ENCODE measurements at regions not wholly inside any gene's neighbourhood (a gene's known extent, or its start where the extent isn't known, plus 50 kb on each side); places are given as distances from the start of the nearest gene placed in this dataset.
"Not testable (repeated sequence)": the region's sequence is repeated elsewhere in the genome, so short reads cannot be mapped to it uniquely, and the experiment has no call there.

DNA sequence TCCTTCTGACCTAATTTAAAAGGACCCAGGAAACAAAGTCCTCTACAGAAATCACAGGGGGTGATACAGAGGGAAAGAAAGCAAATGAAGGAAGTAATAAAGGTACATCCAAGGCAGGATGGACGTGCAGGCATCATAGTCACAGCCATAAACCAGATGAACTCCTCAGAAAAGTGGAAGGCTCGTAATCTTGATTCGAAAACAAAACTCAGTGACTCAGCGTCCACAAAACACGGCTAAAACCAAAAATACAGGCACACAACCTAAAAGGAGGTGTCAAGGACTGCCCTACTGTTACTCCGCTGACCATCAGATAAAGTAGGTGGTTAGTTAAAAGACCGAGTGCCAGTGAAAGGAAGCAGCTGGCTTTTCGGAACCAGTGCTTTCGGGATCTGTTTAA is 81.5 kb downstream of the TRIM69 start:
- DNase-seq, result not testable (repeated sequence)

DNA sequence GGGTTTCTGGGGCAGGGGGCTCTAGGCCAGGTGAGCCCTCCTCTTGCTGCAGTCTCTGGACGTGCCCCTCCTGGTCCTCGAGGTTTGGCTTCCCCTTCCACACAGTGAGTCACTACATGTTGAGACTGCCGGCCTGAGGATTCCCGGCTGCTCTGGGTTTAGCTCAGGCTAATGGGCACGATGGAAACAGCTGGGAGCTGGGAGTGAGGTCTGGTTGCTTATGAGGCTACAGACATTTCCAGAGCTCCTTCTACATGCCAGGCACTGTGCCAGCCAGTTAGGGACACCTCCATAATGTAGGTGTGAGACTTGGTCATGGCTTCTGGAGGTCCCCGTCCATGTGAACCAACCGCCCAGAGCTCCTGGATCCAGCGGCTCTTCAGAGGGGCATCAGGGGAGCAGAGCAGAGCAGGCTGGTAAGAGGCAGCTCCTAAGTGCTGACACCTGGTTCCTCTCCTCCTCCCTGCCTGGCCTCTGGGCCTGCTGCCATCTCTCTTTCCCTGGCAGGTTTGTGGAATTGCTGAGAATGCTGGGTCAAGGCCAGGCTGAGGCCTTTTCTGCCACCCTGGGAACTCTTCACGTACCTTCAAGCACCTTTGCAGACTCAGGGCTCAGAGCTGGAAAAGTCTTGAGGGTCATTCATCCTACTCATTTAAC is 83.1 kb downstream of the TRIM69 start:
- not testable (repeated sequence) for DNase-seq

DNA sequence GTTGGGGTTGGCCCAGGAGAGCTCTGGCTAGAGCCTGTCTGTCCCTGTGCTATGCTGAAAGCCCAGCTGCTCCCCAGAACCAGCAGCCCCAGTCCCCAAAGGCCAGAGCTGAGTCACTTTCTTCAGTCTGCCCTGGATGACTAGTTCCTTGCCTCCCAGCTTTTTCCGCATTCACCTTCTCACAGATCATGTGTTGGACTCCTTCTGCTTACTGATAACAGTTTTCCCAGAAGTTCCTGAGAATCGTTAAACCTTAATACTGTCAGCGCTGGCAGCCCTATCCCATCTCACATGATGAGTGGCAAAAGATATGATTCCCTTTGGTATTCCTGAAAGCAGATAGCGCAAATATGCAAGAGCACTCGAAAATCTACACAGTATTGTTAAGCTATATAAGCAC is 84.2 kb downstream of the TRIM69 start:
- DNase-seq, result not testable (repeated sequence)

DNA sequence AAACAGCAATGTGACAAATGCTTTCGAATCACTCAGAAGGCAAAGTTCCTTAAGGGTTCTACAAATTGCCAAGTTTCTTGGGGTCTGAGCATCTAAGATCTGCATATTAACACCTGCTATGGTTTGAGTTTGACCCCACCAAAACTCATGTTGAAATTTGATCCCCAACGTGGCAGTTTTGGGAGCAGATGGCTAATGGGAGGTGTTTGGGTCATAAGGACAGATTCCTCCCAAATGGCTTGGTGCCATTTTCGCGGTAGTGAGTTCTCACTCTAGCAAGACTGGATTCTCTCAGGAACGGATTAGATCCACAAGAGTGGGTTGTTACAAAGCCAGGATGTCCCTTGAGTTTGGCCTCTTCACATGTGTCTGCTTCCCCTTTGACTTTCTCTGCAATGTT is 84.6 kb downstream of the TRIM69 start:
- not testable (repeated sequence) for DNase-seq

DNA sequence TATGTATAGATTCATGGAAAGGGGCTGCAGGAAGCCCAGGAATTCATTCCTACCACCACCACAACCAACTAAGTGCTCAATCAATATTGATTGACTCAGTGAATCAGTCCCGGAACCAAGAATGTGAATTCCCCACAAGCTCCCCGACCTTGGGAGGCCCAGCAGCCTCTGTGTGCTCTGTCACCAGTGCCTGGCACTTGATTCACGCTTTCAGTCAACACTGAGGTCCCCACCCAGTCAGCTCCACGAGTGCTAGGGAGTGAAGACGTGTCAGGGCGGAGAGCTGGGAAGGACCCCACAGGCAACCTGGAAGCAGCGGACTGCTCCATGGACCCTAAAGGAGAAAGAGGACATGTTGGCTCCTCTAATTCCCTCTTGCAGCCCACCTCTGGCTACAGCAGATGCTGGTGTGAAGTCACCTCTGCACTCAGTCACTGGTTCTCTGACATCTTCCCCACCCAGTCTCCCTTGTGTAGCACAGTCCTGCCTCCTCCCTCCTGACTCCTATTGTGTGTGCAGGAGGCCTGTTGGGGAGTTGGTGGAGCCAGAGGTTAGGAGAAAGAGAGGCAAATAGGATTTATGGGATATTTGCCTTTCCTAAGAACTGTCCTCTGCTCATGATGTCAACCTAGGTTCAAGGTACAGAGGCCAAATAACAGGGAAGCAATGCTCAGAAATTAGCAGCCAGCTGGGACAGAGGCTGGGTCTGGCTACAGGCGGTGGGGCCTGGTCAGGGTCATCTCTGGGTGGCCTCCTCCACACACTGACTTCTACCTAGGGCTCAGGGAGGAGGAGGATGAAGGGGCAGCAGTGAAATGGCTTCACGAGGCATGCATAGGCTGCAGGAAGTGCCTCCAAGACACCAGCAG is 88.2 kb downstream of the TRIM69 start:
- DNase-seq, result not testable (repeated sequence)

DNA sequence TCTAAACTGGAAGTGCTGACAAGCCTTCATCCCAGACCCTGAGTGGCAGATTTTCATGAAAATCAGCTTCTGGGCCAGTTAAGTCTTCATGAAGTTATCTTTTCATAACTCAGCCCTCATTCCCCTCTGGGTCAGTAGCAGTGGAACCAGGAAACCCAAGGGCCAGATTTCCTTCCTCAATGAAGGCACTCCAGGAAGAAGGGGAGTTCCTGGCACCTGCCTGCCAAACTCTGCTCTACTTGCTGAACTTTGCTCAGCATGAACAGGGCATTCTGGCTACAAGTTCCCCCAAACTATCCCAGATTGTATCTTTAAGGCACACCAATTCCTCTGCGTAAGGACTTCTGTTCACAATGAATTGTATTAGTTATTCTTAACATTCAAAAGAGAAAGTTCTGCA is 90.3 kb downstream of the TRIM69 start:
- not testable (repeated sequence) for DNase-seq

DNA sequence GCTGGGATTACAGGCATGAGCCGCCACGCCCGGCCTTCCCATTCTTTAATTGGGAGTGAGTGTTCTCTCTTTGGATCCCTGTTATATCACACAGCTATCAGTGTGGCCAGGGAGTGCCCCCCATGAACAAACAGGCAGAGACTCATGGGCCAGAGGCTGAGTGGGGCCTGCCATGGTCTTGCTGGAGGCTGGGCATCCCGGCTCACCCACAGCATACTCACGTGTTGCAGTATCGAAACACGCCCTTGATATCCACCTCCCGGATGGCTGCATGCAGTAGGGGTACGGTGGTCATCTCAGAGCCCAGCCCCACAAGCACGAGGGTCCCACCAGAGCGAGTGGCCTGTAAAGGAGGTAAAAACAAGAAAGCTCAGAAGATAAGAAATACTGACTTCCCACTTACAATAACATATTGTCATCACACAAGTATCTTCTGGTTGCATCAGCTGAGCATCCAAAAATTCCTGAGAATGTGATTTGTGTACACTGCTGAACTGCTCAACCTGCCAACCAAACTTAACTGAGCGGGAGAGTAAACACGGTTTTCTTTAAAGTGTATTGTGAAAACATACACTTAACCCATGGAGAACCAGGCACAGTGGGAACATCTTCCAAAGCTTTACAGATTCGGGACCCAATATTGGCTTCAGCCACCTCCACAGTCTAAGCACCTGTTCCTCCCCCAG is 92.0 kb downstream of the TRIM69 start:
- not testable (repeated sequence) for DNase-seq

DNA sequence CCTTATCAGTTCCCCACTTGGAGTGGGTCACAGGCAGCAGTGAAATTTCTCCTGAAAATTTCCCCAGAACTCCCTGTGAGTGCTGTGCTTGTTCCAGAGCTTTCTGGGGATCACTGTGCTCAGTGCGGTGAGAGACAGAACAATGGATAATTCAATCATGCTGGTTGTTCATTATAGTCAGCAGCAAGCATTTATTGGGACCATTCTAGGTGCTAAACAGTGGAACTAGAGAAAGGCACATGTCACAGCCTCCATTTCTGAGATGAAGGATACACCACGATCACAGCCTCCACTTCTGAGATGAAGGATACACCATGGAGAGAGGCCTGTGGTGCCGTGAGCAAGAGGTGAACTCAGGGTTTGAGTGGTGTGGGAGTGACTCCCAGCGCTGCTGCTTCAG is 92.8 kb downstream of the TRIM69 start:
- not testable (repeated sequence) for DNase-seq

DNA sequence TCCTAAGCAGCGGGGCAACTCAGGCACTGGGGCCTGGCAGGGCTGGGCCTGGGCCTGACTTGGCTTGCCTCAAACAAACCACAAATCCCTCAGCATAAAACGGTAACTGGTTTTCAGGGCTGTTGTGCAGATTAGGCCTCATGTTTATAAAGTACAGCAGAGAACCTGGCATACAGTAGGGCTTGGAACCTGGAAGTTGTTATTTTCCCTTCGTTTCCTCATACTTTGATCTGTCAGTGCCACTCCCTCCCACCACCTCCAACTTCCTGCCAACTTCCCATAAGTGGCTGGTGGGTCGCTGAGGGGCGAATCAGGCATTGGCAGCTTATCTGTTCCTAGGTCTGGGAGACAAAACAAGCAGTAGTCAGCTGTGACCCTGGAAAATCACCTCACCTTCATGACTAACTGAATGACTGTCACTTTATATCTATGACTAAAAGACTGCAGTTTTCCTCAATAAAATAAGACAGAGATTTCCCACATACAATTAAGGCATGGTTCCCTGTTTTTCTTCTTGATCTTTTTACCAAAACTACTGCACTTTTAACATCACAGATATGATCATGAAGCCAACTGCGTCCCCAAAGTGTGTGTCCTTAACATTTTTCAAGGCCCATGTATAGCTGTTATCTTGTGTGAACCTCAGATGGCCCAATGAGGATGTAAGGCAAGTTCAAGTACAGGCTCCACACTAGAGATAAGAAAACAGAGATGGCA is 94.5 kb downstream of the TRIM69 start:
- not testable (repeated sequence) for DNase-seq

DNA sequence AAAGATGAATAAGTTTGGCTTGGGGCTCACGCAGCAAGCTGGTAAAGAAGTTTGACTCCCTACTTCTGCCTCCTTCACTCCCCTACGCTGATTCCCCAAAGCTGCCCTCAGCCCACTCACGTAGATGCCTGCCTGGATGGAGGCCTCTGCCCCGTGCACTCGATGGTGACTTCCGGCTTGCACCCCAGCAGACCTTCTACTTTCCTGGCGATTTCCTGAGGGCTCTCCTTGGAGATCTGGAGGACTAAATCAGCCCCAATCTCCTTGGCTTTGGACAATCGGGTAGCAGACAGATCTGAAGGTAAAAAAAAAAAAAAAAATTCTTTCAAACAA is 95.0 kb downstream of the TRIM69 start:
- DNase-seq, result not testable (repeated sequence)

DNA sequence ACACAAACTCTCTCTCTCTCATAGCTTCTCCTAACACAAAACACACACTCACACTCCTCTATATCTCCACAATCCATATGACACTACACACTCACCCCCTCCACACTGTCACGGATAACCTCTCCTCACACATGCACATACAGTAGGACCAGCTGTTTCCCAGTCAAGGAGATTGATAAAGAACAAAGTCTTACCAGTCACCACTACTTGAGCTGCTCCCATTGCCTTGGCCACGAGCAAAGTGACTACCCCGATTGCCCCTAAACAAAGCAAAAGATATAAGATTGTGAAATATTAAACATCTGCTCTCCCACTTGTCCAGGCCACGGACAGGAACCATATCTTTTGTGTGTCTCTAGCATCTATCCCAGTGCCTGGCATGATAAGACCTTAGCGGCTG is 95.8 kb downstream of the TRIM69 start:
- DNase-seq, result not testable (repeated sequence)

DNA sequence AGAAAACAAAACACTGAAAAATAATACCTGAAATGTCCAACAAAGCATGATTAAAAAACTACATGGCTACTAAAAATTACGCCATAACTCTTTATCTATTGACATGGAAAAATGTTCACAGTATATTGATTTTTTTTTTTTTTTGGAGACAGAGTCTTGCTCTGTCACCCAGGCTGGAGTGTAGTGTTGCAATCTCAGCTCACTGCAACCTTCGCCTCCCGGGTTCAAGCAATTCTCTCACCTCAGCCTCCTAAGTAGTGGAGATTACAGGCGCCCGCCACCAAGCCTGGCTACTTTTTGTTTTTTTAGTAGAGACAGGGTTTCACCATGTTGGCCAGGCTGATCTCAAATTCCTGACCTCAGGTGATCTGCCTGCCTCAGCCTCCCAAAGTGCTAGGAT is 96.8 kb downstream of the TRIM69 start:
- not testable (repeated sequence) for DNase-seq

DNA sequence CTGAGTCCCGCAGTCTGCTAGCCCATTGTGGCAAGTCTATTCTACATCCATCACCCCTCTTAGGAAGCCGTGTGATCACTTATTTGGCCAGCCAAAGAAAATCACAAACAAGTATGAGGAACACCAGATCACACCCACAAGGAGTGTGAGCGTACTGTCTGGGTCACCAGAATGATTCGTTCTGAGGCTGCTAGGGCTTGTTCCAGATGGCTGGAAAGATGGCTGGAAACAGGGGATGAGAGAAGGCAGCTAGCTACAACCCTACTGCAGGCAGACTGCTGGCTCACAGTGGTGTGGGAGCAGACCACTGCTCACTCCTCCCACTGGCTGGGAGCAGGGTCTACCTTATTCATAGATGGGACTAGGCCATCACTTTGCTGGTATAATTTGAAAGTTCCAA is 97.4 kb downstream of the TRIM69 start:
- not testable (repeated sequence) for DNase-seq

DNA sequence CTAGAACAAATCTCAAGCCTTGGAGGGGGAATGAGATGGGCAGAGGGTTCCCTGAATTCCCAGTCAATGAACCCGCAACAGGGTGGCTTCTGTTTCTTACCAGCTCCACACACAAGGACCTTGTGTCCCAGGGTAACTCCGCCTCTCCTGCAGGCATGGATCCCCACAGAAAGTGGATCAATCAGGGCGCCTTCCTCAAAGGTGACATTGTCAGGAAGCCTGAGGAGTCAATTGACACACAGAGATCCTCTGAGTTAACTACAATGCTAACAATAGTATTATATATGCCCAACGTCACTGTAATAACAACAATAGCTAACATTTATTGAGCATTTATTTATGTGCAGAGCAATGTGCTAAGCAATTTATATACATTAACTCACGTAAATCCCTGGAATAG is 98.8 kb downstream of the TRIM69 start:
- DNase-seq, result not testable (repeated sequence)

DNA sequence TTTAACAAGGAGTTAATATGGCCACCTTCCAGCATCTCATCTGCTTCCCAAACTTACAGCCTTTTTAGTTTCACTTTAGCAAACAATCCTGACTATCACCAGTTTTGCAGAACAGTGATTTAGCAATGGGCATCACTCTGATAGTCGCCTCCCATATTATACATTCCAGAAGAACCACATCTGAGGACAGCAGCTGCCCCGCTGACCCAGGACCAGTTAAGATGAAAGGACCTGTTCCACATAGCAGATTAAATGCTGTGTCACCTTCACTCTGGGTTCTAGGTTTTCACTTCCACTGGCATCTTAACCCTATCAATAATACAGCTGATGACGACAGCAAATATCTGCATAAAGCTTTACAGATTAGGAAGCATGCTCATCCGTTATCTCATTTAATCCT is 99.8 kb downstream of the TRIM69 start:
- no peak for DNase-seq

DNA sequence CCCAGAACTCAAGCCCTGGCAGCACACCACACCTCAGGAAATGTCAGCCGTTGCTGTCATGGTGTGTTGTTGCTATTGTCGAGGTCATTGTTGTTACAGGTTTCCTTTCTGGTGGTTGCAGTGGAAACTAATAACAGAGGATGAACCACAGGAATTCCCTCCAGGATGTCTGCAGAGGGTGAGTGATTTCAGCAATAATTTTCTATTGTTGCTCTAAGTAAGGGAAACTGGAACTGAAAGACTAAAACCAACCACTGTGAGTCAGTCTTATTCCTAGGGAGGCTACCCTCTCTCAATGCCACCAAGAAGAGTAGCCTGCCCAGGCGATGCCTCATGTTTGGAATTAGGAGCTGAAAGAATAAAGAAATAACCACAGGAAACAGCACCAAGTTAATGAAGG is 102.6 kb downstream of the TRIM69 start:
- not testable (repeated sequence) for DNase-seq

DNA sequence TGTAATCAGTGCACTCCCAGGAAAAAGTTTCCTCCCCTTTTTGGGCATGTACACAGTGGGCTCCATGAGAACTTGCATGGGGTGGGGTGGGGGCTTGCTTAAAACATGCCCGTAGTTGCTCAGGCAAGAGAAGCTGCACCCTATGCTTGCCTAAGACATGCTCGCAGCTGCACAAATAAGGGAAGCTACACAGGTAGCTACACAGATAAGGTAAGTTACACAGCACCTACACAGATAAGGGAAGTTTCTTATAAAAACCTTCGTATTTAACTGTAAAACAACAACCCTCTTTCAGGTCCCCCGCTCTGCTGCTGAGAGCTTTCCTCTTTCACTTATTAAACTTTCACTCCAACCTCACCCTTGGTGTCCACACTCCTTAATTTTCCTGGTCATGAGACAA is 105.4 kb downstream of the TRIM69 start:
- DNase-seq, result not testable (repeated sequence)

DNA sequence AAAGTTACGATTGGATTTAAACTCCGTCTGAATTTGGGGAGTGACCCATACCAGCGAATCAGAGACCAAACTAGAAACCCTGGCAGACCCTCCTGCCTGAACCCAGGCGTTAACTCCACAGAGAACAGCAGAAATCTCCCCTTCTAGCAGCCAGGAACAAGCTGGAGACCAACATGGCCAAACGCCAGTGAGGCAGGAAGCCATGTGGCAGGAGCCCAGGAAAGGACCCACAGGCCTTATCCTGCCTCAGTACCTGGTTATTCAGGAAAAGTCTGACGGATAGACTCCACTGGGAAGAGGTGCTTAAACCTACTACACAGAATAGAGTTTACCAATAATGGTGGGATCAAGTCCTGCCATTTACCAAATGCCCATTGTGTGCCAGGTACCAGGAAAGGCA is 106.6 kb downstream of the TRIM69 start:
- DNase-seq, result not testable (repeated sequence)

DNA sequence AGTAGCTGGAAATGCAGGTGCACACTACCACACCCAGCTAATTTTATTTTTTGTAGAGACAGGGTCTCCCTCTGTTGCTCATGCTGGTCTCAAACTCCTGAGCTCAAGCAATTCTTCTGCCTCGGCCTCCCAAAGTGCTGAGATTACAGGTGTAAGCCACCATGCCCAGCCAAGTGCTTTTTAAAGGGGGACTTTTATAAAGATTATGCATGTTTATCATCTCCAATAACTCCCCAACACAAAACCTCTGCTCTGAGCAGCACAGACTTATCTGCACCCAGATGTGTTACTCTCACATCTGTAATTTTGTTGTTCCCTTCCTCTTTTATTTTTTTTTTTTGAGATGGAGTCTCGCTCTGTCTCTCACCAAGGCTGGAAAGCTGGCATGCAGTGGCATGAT is 108.6 kb downstream of the TRIM69 start:
- not testable (repeated sequence) for DNase-seq

DNA sequence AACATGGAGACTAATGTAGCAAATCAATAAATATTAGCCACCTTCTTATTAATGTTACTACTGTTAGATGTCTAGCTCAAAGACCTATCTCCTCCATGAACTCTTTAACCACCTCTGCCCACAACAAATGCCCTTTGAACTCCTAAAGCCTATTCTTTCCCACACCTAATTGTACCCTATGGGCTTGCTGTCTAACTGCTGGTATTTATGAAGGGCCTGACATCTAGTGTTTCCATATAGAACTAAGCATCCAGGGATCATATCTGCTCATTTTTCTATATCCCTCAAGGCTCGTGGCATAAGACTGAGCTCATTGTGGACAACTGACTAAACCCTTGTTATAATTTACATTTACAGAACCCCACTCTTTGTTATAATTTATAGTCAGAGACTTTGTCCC is 109.8 kb downstream of the TRIM69 start:
- DNase-seq, result not testable (repeated sequence)

DNA sequence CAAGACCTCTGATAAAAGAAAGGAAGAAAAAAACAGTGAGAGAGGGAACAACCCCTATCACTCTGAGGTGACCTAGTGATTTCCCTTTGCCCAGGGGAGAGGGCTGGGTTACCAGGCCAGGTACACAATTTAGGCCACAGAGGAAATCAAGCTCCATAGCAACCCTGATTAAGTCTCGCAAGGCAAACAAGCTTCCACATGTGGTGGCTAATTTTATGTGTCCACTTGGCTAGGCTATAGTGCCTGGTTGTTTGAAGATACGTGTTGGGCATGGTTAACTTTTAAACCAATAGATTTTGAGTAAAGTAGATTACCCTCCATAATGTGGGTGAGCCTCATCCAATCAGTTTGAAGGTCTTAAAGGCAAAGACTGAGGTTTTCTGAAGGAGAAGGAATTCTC is 108.9 kb upstream of the TERB2 start:
- DNase-seq, result not testable (repeated sequence)

DNA sequence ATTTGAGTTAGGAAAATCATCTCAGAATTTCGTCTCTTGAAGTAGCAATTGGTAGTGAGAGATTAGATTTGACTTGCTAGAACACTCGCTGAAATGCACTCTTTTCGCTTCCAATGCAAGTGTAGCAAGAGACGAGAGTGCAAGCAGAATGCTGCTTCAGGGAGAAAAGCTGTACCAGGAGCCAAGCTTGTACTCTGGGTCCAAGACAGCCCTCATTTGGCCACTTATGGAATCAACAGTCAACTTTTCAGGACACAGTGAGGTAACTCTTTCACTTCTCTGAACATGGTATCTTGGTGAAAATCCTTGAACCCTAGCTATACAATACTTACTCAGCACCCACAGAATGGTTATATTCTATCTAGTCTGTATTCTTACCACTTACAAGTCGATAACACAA is 107.6 kb upstream of the TERB2 start:
- not testable (repeated sequence) for DNase-seq

Data from activated naive CD4-positive, alpha-beta T cell treated with anti-CD3 and anti-CD28 coated beads, Interleukin-2, amount 50 U/mL, for 16 hours (primary cell).